ENCODE measurements at regions not wholly inside any gene's neighbourhood (a gene's known extent, or its start where the extent isn't known, plus 50 kb on each side); places are given as distances from the start of the nearest gene placed in this dataset.
"Not testable (repeated sequence)": the region's sequence is repeated elsewhere in the genome, so short reads cannot be mapped to it uniquely, and the experiment has no call there.

GRCh38 chr14:89042021-89042420, 217.6 kb downstream of the TTC8 start:
- Histone ChIP-seq H3K4me3 (no peak overlapping the region), H3K27ac (no peak overlapping the region)

GRCh38 chr14:89053303-89053702, 228.9 kb downstream of the TTC8 start:
- Histone ChIP-seq H3K4me3 (no peak overlapping the region), H3K27ac (no peak overlapping the region)

- Histone ChIP-seq H3K27ac (no peak overlapping the region), H3K4me3 (no peak overlapping the region)
Observed at GRCh38 chr14:89056394-89056793, 231.9 kb downstream of the TTC8 start.

GRCh38 chr14:89058697-89059096, 234.2 kb downstream of the TTC8 start:
- H3K4me3 ChIP-seq = no peak overlapping the region
- no peak overlapping the region for H3K27ac ChIP-seq

GRCh38 chr14:89060191-89060590, 235.7 kb downstream of the TTC8 start:
- no peak overlapping the region for H3K27ac ChIP-seq
- no peak overlapping the region for H3K4me3 ChIP-seq

GRCh38 chr14:89061696-89062095, 237.2 kb downstream of the TTC8 start:
- no peak overlapping the region for H3K4me3 ChIP-seq
- no peak overlapping the region for H3K27ac ChIP-seq

GRCh38 chr14:89065879-89066278, 241.4 kb downstream of the TTC8 start:
- H3K27ac ChIP-seq = no peak overlapping the region
- no peak overlapping the region for H3K4me3 ChIP-seq

GRCh38 chr14:89067293-89067972, 243.0 kb downstream of the TTC8 start:
- Histone ChIP-seq H3K27ac (no peak overlapping the region), H3K4me3 (no peak overlapping the region)

GRCh38 chr14:89078021-89078795, 253.8 kb downstream of the TTC8 start:
- H3K4me3 ChIP-seq = no peak overlapping the region
- no peak overlapping the region for H3K27ac ChIP-seq

GRCh38 chr14:89085231-89085731, 260.8 kb downstream of the TTC8 start:
- H3K27ac ChIP-seq = no peak overlapping the region
- no peak overlapping the region for H3K4me3 ChIP-seq

- Histone ChIP-seq H3K4me3 (no peak overlapping the region), H3K27ac (no peak overlapping the region)
Observed at GRCh38 chr14:89085737-89086382, 261.4 kb downstream of the TTC8 start.

- no peak overlapping the region for H3K27ac ChIP-seq
Observed at GRCh38 chr14:89088530-89088929, 264.1 kb downstream of the TTC8 start.

GRCh38 chr14:89089330-89089729, 264.9 kb downstream of the TTC8 start:
- Histone ChIP-seq H3K4me3 (no peak overlapping the region), H3K27ac (no peak overlapping the region)

More at GRCh38 chr14:89088530-89088929, 264.1 kb downstream of the TTC8 start:
- H3K4me3 ChIP-seq = no peak overlapping the region

- Histone ChIP-seq H3K4me3 (no peak overlapping the region), H3K27ac (no peak overlapping the region)
Observed at GRCh38 chr14:89091781-89092180, 267.3 kb downstream of the TTC8 start.

- H3K27ac ChIP-seq = no peak overlapping the region
- no peak overlapping the region for H3K4me3 ChIP-seq
Observed at GRCh38 chr14:89093083-89093730, 268.8 kb downstream of the TTC8 start.

GRCh38 chr14:89095036-89095435, 270.6 kb downstream of the TTC8 start:
- H3K27ac ChIP-seq = no peak overlapping the region
- no peak overlapping the region for H3K4me3 ChIP-seq

- Histone ChIP-seq H3K27ac (no peak overlapping the region), H3K4me3 (no peak overlapping the region)
Observed at GRCh38 chr14:89096946-89097345, 272.5 kb downstream of the TTC8 start.

- Histone ChIP-seq H3K27ac (no peak overlapping the region), H3K4me3 (no peak overlapping the region)
Observed at GRCh38 chr14:89098254-89098653, 273.8 kb downstream of the TTC8 start.

- H3K27ac ChIP-seq, H3K4me3 ChIP-seq: not testable (repeated sequence)
Observed at GRCh38 chr14:89104171-89104817, 279.8 kb downstream of the TTC8 start.

- not testable (repeated sequence) for H3K4me3 ChIP-seq, H3K27ac ChIP-seq
Observed at GRCh38 chr14:89104861-89105260, 280.4 kb downstream of the TTC8 start.
